Liver (tissue), 8 donors: ENCODE measurements at regions not wholly inside any gene's neighbourhood (a gene's known extent, or its start where the extent isn't known, plus 50 kb on each side); places are given as distances from the start of the nearest gene placed in this dataset.
A peak's percentile ranks its signal among the peaks of the same experiment; 100 is the strongest.

Experiments
- DNase-seq: peaks from one replicate; pipeline ENCODE4 v3.0.0-alpha.2; 2017; ENCODE audit warnings: low spot score
- H3K27ac ChIP-seq, 2 donors: one replicate each; pipeline ENCODE4 v1.7.0; 2013; ENCODE audit warnings: inconsistent platforms in 2 of 2, low read length in 2 of 2, control low read depth in 1 of 2, low read depth in 1 of 2, mild to moderate bottlenecking in 1 of 2
- H3K27me3 ChIP-seq, 4 donors: one replicate each; pipeline versions ENCODE4 v1.6.1 to v1.7.0; 2013; ENCODE audit warnings: low read length in 3 of 4, inconsistent platforms in 1 of 4, mild to moderate bottlenecking in 1 of 4, moderate library complexity in 1 of 4; ENCODE audit not compliant: control insufficient read depth in 4 of 4, insufficient read depth in 4 of 4
- H3K36me3 ChIP-seq, 4 donors: one replicate each; pipeline versions ENCODE4 v1.6.1 to v1.7.0; 2013; ENCODE audit warnings: low read length in 3 of 4, mild to moderate bottlenecking in 3 of 4, low read depth in 1 of 4, moderate library complexity in 1 of 4; ENCODE audit not compliant: control insufficient read depth in 4 of 4, insufficient read depth in 3 of 4
- H3K4me1 ChIP-seq, 4 donors: one replicate each; pipeline versions ENCODE4 v1.6.1 to v1.7.0; 2013; ENCODE audit warnings: low read length in 3 of 4, mild to moderate bottlenecking in 3 of 4, moderate library complexity in 1 of 4; ENCODE audit not compliant: control insufficient read depth in 4 of 4, insufficient read depth in 4 of 4
- H3K4me3 ChIP-seq, 3 donors: one replicate each; pipeline versions ENCODE4 v1.6.1 to v1.7.0; 2013; ENCODE audit warnings: low read length in 3 of 3, control low read depth in 1 of 3, low read depth in 1 of 3, mild to moderate bottlenecking in 1 of 3
- H3K9ac ChIP-seq, 2 donors: one replicate each; pipeline ENCODE4 v1.7.0; 2013; ENCODE audit warnings: low read length in 2 of 2, mild to moderate bottlenecking in 2 of 2, moderate library complexity in 2 of 2, control low read depth in 1 of 2, low read depth in 1 of 2
- H3K9me3 ChIP-seq, 4 donors: one replicate each; pipeline versions ENCODE4 v1.6.1 to v1.7.0; 2013; ENCODE audit warnings: low read length in 3 of 4; ENCODE audit not compliant: control insufficient read depth in 4 of 4
- CTCF ChIP-seq: fragments of 150-350 bp; IDR thresholded peaks from 2 replicates; pipeline ENCODE4 v1.5.1; 2017; ENCODE audit warnings: improper control_type of control experiment, low read depth, low read length; ENCODE audit not compliant: missing input control
- FOXA2 ChIP-seq: IDR thresholded peaks from 2 replicates; pipeline ENCODE4 v1.6.1; 2016; ENCODE audit warnings: antibody characterized with exemption
- GABPA ChIP-seq, 2 donors: IDR thresholded peaks in 1 of 2; conservative IDR thresholded peaks in 1 of 2; 2 replicates each; pipeline ENCODE4 v1.6.1; 2016; ENCODE audit warnings: antibody characterized with exemption in 2 of 2, mild to moderate bottlenecking in 1 of 2, moderate library complexity in 1 of 2
- HNF4A ChIP-seq, 2 donors: conservative IDR thresholded peaks; 2 replicates each; pipeline ENCODE4 v1.6.1; 2016; ENCODE audit warnings: antibody characterized with exemption in 2 of 2, mild to moderate bottlenecking in 2 of 2
- HNF4G ChIP-seq: IDR thresholded peaks from 2 replicates; pipeline ENCODE4 v1.6.1; 2016; ENCODE audit warnings: antibody characterized with exemption
- NR2F2 ChIP-seq: IDR thresholded peaks from 2 replicates; pipeline ENCODE4 v1.6.1; 2016; ENCODE audit warnings: antibody characterized with exemption
- REST ChIP-seq: IDR thresholded peaks from 2 replicates; pipeline ENCODE4 v1.6.1; 2016; ENCODE audit warnings: antibody characterized with exemption, mild to moderate bottlenecking
- RXRA ChIP-seq, 2 donors: IDR thresholded peaks; 2 replicates each; pipeline ENCODE4 v1.6.1; 2017 to 2018; ENCODE audit warnings: antibody characterized with exemption in 2 of 2, mild to moderate bottlenecking in 1 of 2
- SP1 ChIP-seq: IDR thresholded peaks from 2 replicates; pipeline ENCODE4 v1.6.1; 2018; ENCODE audit warnings: antibody characterized with exemption, mild to moderate bottlenecking
- YY1 ChIP-seq: IDR thresholded peaks from 2 replicates; pipeline ENCODE4 v1.6.1; 2016; ENCODE audit warnings: antibody characterized with exemption, mild to moderate bottlenecking
- ZBTB33 ChIP-seq: IDR thresholded peaks from 2 replicates; pipeline ENCODE4 v1.6.1; 2016; ENCODE audit warnings: antibody characterized with exemption
- WGBS: extraction: QIAGEN DNeasy Blood & Tissue Kit; methylation state at CpG from one replicate; pipeline ENCODE4 v1.1.7; 2013; 5-methylcytosine and 5-hydroxymethylcytosine counted together
- TF ChIP-seq, protein P1 (sequence below): IDR thresholded peaks from 2 replicates; pipeline ENCODE4 v1.6.1; 2016; ENCODE audit warnings: antibody characterized with exemption
- donor health status: healthy.
- donor health status: healthy.
- donor health status: healthy.
- donor health status: healthy.
- donor health status: healthy.

- Histone ChIP-seq H3K27me3 (no peaks in the 10 kb centered on the region), H3K9me3 (no peaks in the 10 kb centered on the region), H3K4me1 (no peaks in the 10 kb centered on the region), H3K9ac (no peak overlapping the region), H3K27ac (no peak overlapping the region), H3K4me3 (no peak overlapping the region), H3K36me3 (no peaks in the 10 kb centered on the region)
- no peak for DNase-seq
- TF ChIP-seq RXRA (IDR thresholded peaks at IDR 0.05) (no peak), NR2F2 (peak; percentile 59)
- WGBS = 66% methylated on average over 3 of the region's 3 CpGs
Observed at GRCh38 chr2:163877316-163877715, 141.5 kb upstream of the FIGN start.

DNA sequence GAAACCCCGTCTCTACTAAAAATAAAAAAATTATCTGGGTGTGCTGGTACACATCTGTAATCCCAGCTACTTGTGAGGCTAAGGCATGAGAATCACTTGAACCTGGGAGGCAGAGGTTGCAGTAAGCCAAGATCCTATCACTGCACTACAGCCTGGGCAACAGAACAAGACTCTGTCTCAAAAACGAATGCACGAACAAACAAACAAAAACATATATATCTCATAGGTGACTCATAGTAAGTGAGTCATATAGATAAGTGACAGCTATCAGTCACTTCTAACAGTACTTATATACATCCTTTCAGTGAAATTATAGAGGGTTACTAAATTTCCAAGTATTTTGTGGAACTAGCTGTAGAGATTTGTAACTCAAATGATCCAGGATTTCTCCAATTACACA, 127.3 kb upstream of the FIGN start:
- H3K4me3 ChIP-seq = no peak overlapping the region
- no peak for DNase-seq
- H3K36me3 ChIP-seq = no peaks in the 10 kb centered on the region
- TF ChIP-seq REST (no peak), GABPA (IDR thresholded peaks at IDR 0.05 in 1 of 2, conservative IDR thresholded peaks at IDR 0.05 in 1 of 2) (no peak), HNF4G (no peak), HNF4A (conservative IDR thresholded peaks at IDR 0.05) (no peak), SP1 (no peak), YY1 (no peak), CTCF (no peak), FOXA2 (no peak)
- TF ChIP-seq, protein P1, sequence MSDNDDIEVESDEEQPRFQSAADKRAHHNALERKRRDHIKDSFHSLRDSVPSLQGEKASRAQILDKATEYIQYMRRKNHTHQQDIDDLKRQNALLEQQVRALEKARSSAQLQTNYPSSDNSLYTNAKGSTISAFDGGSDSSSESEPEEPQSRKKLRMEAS = no peak
- H3K9ac ChIP-seq = no peak overlapping the region
- no peaks in the 10 kb centered on the region for H3K4me1 ChIP-seq
- 82% methylated on average over 3 of the region's 3 CpGs for WGBS
- no peaks in the 10 kb centered on the region for H3K27me3 ChIP-seq
- H3K27ac ChIP-seq = no peak overlapping the region
- H3K9me3 ChIP-seq = no peaks in the 10 kb centered on the region

DNA sequence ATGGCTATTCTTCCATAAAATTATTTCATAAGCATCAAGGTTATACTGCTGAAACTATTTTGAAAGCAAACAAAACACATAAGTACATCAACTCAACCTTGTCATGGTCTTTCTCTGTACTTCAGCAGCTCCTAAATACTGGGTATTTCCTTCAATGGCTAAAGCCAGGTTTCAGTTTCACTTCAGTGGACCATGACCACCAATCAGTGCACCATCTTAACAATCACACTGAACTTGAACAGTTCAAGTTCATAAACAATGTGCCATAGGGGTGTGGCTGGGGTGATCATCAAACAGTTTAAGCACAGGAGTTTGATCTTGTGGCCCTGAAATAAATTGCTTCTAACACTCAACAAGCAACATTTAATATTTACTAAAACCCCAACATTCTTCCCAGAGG, 124.1 kb upstream of the FIGN start:
- DNase-seq = no peak

More for the DNA sequence above, 124.1 kb upstream of the FIGN start:
- no peak overlapping the region for H3K27ac ChIP-seq
- H3K27me3 ChIP-seq = no peaks in the 10 kb centered on the region
- no peak overlapping the region for H3K9ac ChIP-seq
- H3K4me3 ChIP-seq = no peak overlapping the region
- H3K36me3 ChIP-seq = no peaks in the 10 kb centered on the region
- H3K9me3 ChIP-seq = no peaks in the 10 kb centered on the region
- no peak for TF ChIP-seq ZBTB33
- no peak for TF ChIP-seq REST
- no peaks in the 10 kb centered on the region for H3K4me1 ChIP-seq
